Transverse colon (tissue), 4 donors: ENCODE measurements at regions not wholly inside any gene's neighbourhood (a gene's known extent, or its start where the extent isn't known, plus 50 kb on each side); places are given as distances from the start of the nearest gene placed in this dataset.

Experiments
- CTCF ChIP-seq, 5 experiments: fragments of 200-600 bp in 3 of 5; fragments of 450-650 bp in 2 of 5; sonication (generic) in 3 of 5; IDR thresholded peaks; 1 replicate in 2 of 5; 2 replicates in 3 of 5; pipeline ENCODE4 v1.5.1; 2016 to 2017; ENCODE audit warnings: antibody characterized with exemption in 5 of 5, inconsistent platforms in 3 of 5, mild to moderate bottlenecking in 2 of 5, moderate library complexity in 1 of 5
- EP300 ChIP-seq: sonication (generic); formaldehyde crosslinking; IDR thresholded peaks from one replicate; pipeline ENCODE4 v1.6.1; 2017; ENCODE audit warnings: antibody characterized with exemption, low read depth
- POLR2A ChIP-seq: fragments of 450-650 bp; IDR thresholded peaks from one replicate; pipeline ENCODE4 v1.6.1; 2016; ENCODE audit warnings: antibody characterized with exemption, mild to moderate bottlenecking, moderate library complexity
- POLR2AphosphoS5 ChIP-seq, 3 donors: sonication (generic); formaldehyde crosslinking; IDR thresholded peaks; one replicate each; pipeline ENCODE4 v1.6.1; 2016; ENCODE audit warnings: antibody characterized with exemption in 3 of 3

- TF ChIP-seq CTCF (IDR thresholded peaks at IDR 0.05) (no peak), POLR2A (no peak), EP300 (no peak), POLR2AphosphoS5 (IDR thresholded peaks at IDR 0.05) (no peak)
Measured at GRCh38 chr12:18908191-18908590, 170.3 kb downstream of the CAPZA3 start.
